ENCODE measurements at regions not wholly inside any gene's neighbourhood (a gene's known extent, or its start where the extent isn't known, plus 50 kb on each side); places are given as distances from the start of the nearest gene placed in this dataset.

DNA sequence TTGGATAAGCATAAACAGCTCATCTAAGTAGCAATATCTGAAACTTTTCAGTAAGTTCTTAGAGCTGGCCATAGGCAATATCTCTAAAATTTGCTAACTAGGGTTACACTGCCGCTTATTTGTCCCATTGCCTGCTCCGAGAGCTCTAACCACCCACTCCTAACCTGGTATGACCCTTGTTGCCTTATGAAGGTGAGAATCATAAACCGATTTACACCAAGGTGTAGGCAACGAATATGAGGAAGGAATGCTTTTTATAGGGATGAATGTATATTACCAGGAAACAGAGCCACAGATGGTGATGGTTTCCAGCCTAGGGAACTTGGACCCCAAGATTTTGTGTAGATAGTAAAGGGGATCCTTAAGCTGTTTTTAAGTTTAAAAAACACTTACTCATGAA is 440.9 kb downstream of the PDCD6IP start:
- H3K36me3 ChIP-seq (replicated peaks in 1 of 2; ENCODE audit: control extremely low read depth in 1 of 2, control insufficient read depth in 1 of 2, extremely low read depth in 1 of 2, insufficient read depth in 2 of 2, low read length in 1 of 2) = no peaks in the 10 kb centered on the region
- no peak overlapping the region for H3K27ac ChIP-seq (ENCODE audit: low read length in 2 of 2)
- no peaks in the 10 kb centered on the region for H3K27me3 Mint-ChIP-seq
- WGBS (ENCODE audit: insufficient coverage) = 77% methylated on average over 2 of the region's 4 CpGs
- DNase-seq (no peak), ATAC-seq (ENCODE audit: low read depth) (no peak)
- no peaks in the 10 kb centered on the region for H3K9me3 ChIP-seq (ENCODE audit: control extremely low read depth in 1 of 3, control insufficient read depth in 2 of 3, insufficient read depth in 1 of 3, low read length in 2 of 3)
- no peaks in the 10 kb centered on the region for H3K9me3 Mint-ChIP-seq (ENCODE audit: insufficient read depth)
- H3K27me3 ChIP-seq (replicated peaks in 1 of 4; ENCODE audit: control extremely low read depth in 1 of 4, control insufficient read depth in 3 of 4, insufficient read depth in 4 of 4, low read length in 3 of 4) = no peaks in the 10 kb centered on the region
- TF ChIP-seq, protein P1, sequence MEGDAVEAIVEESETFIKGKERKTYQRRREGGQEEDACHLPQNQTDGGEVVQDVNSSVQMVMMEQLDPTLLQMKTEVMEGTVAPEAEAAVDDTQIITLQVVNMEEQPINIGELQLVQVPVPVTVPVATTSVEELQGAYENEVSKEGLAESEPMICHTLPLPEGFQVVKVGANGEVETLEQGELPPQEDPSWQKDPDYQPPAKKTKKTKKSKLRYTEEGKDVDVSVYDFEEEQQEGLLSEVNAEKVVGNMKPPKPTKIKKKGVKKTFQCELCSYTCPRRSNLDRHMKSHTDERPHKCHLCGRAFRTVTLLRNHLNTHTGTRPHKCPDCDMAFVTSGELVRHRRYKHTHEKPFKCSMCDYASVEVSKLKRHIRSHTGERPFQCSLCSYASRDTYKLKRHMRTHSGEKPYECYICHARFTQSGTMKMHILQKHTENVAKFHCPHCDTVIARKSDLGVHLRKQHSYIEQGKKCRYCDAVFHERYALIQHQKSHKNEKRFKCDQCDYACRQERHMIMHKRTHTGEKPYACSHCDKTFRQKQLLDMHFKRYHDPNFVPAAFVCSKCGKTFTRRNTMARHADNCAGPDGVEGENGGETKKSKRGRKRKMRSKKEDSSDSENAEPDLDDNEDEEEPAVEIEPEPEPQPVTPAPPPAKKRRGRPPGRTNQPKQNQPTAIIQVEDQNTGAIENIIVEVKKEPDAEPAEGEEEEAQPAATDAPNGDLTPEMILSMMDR (IDR thresholded peaks at IDR 0.05) = no peak
- TF ChIP-seq EZH2 (IDR thresholded peaks at IDR 0.05; ENCODE audit: borderline replicate concordance, insufficient read depth, low read depth, low read length, poor library complexity, severe bottlenecking) = no peak
- H3K27ac Mint-ChIP-seq = no peak overlapping the region
- H3K9ac ChIP-seq (ENCODE audit: low read length) = no peak overlapping the region
- no peak overlapping the region for H3K4me3 Mint-ChIP-seq
- H3K4me2 ChIP-seq (replicated peaks; ENCODE audit: low read depth, low read length, poor library complexity, severe bottlenecking) = no peak overlapping the region
- H3K79me2 ChIP-seq (ENCODE audit: control insufficient read depth, insufficient read depth, low read length) = no peaks in the 10 kb centered on the region
- ChIA-PET POLR2A (interaction anchor here (0.5 kb wide), 1 partner anchor 38 kb away, joined by 6 read pairs; no protein-coding TSS in a partner anchor), CTCF (interaction anchor here (0.7 kb wide), 1 partner anchor 283 kb away, joined by 3 read pairs; no protein-coding TSS in a partner anchor)
- H2AFZ ChIP-seq (ENCODE audit: insufficient read depth, low read depth, low read length, poor library complexity, severe bottlenecking) = no peak overlapping the region
- intact Hi-C loops (cut with micrococcal nuclease) = no loop called here
- H3K4me1 Mint-ChIP-seq = peaks cover 2% of the 10 kb centered on the region
- H4K20me1 ChIP-seq (ENCODE audit: control insufficient read depth, insufficient read depth, low read length, poor library complexity, severe bottlenecking) = no peaks in the 10 kb centered on the region
- H3K4me3 ChIP-seq (ENCODE audit: control extremely low read depth in 1 of 5, extremely low read depth in 1 of 5, insufficient read depth in 1 of 5, low read depth in 2 of 5, low read length in 4 of 5) = no peak overlapping the region
- H3K4me1 ChIP-seq (ENCODE audit: control insufficient read depth in 2 of 2, insufficient read depth in 2 of 2, low read length in 2 of 2) = no peaks in the 10 kb centered on the region

DNA sequence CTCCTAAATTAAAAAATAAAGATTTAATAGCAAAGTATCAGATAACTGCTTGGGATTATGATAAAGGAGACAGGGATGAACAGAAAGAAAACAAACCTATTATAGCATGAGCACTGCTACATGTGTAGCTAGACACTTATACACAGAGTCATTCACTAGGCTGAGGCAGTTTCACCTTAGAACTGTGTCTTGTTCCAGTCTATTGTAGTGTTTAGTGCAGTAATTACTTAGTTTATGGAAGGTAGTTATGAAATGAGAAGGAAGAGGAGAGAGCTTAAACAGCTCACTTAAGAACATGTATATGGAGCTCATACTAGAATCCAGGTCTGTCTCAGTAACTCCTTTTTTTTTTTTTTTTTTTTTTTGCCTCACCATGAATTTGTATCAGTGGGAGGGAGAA is 441.4 kb downstream of the PDCD6IP start:
- Mint-ChIP-seq H3K27me3 (no peaks in the 10 kb centered on the region), H3K4me3 (no peak overlapping the region), H3K27ac (no peak overlapping the region), H3K4me1 (peaks cover 2% of the 10 kb centered on the region), H3K9me3 (ENCODE audit: insufficient read depth) (no peaks in the 10 kb centered on the region)
- no peak overlapping the region for H3K9ac ChIP-seq (ENCODE audit: low read length)
- no peak for DNase-seq
- H3K4me1 ChIP-seq (ENCODE audit: control insufficient read depth in 2 of 2, insufficient read depth in 2 of 2, low read length in 2 of 2) = no peaks in the 10 kb centered on the region
- ChIA-PET POLR2A (interaction anchor here (0.5 kb wide), 1 partner anchor 38 kb away, joined by 6 read pairs; no protein-coding TSS in a partner anchor), CTCF (interaction anchor here (0.7 kb wide), 1 partner anchor 283 kb away, joined by 3 read pairs; no protein-coding TSS in a partner anchor)
- no peaks in the 10 kb centered on the region for H3K9me3 ChIP-seq (ENCODE audit: control extremely low read depth in 1 of 3, control insufficient read depth in 2 of 3, insufficient read depth in 1 of 3, low read length in 2 of 3)
- H2AFZ ChIP-seq (ENCODE audit: insufficient read depth, low read depth, low read length, poor library complexity, severe bottlenecking) = no peak overlapping the region
- H3K4me3 ChIP-seq (ENCODE audit: control extremely low read depth in 1 of 5, extremely low read depth in 1 of 5, insufficient read depth in 1 of 5, low read depth in 2 of 5, low read length in 4 of 5) = no peak overlapping the region
- no peaks in the 10 kb centered on the region for H3K27me3 ChIP-seq (replicated peaks in 1 of 4; ENCODE audit: control extremely low read depth in 1 of 4, control insufficient read depth in 3 of 4, insufficient read depth in 4 of 4, low read length in 3 of 4)
- no peak overlapping the region for H3K27ac ChIP-seq (ENCODE audit: low read length in 2 of 2)
- TF ChIP-seq, protein P1 (IDR thresholded peaks at IDR 0.05) = no peak
- no peak for TF ChIP-seq EZH2 (IDR thresholded peaks at IDR 0.05; ENCODE audit: borderline replicate concordance, insufficient read depth, low read depth, low read length, poor library complexity, severe bottlenecking)
- intact Hi-C loops (cut with micrococcal nuclease) = no loop called here
- H3K4me2 ChIP-seq (replicated peaks; ENCODE audit: low read depth, low read length, poor library complexity, severe bottlenecking) = no peak overlapping the region
- no peaks in the 10 kb centered on the region for H3K79me2 ChIP-seq (ENCODE audit: control insufficient read depth, insufficient read depth, low read length)
- H3K36me3 ChIP-seq (replicated peaks in 1 of 2; ENCODE audit: control extremely low read depth in 1 of 2, control insufficient read depth in 1 of 2, extremely low read depth in 1 of 2, insufficient read depth in 2 of 2, low read length in 1 of 2) = no peaks in the 10 kb centered on the region
- H4K20me1 ChIP-seq (ENCODE audit: control insufficient read depth, insufficient read depth, low read length, poor library complexity, severe bottlenecking) = no peaks in the 10 kb centered on the region
- no peak for ATAC-seq (ENCODE audit: low read depth)
